Stimulated activated CD8-positive, alpha-beta memory T cell treated with anti-CD3 and anti-CD28 coated beads, Interleukin-2, amount 100 ng/mL, for 1 hour (primary cell): ENCODE measurements at regions not wholly inside any gene's neighbourhood (a gene's known extent, or its start where the extent isn't known, plus 50 kb on each side); places are given as distances from the start of the nearest gene placed in this dataset.

Experiments
- DNase-seq, 2 donors: peaks; one replicate each; pipeline ENCODE4 v3.0.0-alpha.2; 2020; ENCODE audit warnings: low read depth in 2 of 2

GRCh38 chr2:21501376-21502027 lies 377.7 kb downstream of the TDRD15 start:
- DNase-seq = no peak

- no peak for DNase-seq
Observed at GRCh38 chr2:21515903-21516302, 392.1 kb downstream of the TDRD15 start.

GRCh38 chr2:21519412-21519811 lies 395.6 kb downstream of the TDRD15 start:
- DNase-seq = no peak

- no peak for DNase-seq
Observed at GRCh38 chr2:21519821-21520220, 396.1 kb downstream of the TDRD15 start.

- DNase-seq = no peak
Observed at GRCh38 chr2:21535826-21536225, 412.1 kb downstream of the TDRD15 start.

GRCh38 chr2:21539685-21540084 lies 415.9 kb downstream of the TDRD15 start:
- DNase-seq = no peak

- no peak for DNase-seq
Observed at GRCh38 chr2:21543630-21544029, 419.9 kb downstream of the TDRD15 start.

GRCh38 chr2:21544392-21544791 lies 420.6 kb downstream of the TDRD15 start:
- no peak for DNase-seq

GRCh38 chr2:21552981-21553380 lies 429.2 kb downstream of the TDRD15 start:
- DNase-seq = no peak

GRCh38 chr2:21559351-21559750 lies 435.6 kb downstream of the TDRD15 start:
- no peak for DNase-seq

- no peak for DNase-seq
Observed at GRCh38 chr2:21561965-21562364, 438.2 kb downstream of the TDRD15 start.

- DNase-seq = no peak
Observed at GRCh38 chr2:21567395-21567794, 443.6 kb downstream of the TDRD15 start.

GRCh38 chr2:21571686-21572085 lies 447.9 kb downstream of the TDRD15 start:
- no peak for DNase-seq

GRCh38 chr2:21580391-21580790 lies 456.6 kb downstream of the TDRD15 start:
- no peak for DNase-seq

- DNase-seq = no peak
Observed at GRCh38 chr2:21585881-21586280, 462.1 kb downstream of the TDRD15 start.

- no peak for DNase-seq
Observed at GRCh38 chr2:21590026-21590690, 466.4 kb downstream of the TDRD15 start.

- no peak for DNase-seq
Observed at GRCh38 chr2:21591926-21592325, 468.2 kb downstream of the TDRD15 start.

GRCh38 chr2:21599417-21599816 lies 475.6 kb downstream of the TDRD15 start:
- no peak for DNase-seq

GRCh38 chr2:21602789-21603188 lies 479.0 kb downstream of the TDRD15 start:
- DNase-seq = no peak

GRCh38 chr2:21607572-21607971 lies 483.8 kb downstream of the TDRD15 start:
- no peak for DNase-seq

- no peak for DNase-seq
Observed at GRCh38 chr2:21610304-21610703, 486.5 kb downstream of the TDRD15 start.

- no peak for DNase-seq
Observed at GRCh38 chr2:21617885-21618434, 494.2 kb downstream of the TDRD15 start.

GRCh38 chr2:21620771-21621170 lies 497.0 kb downstream of the TDRD15 start:
- no peak for DNase-seq
